GM23338 (cell line): ENCODE measurements at regions not wholly inside any gene's neighbourhood (a gene's known extent, or its start where the extent isn't known, plus 50 kb on each side); places are given as distances from the start of the nearest gene placed in this dataset.

ENCODE experiments used
- ATAC-seq: fragments of 200-7000 bp; cut with Tn5 transposase; 3 replicates; pipeline ENCODE4 v1.9.1; 2020
- DNase-seq: peaks from one replicate; pipeline ENCODE4 v3.0.0-alpha.2; 2015; ENCODE audit warnings: low spot score
- H2AFZ ChIP-seq: fragments of 200-600 bp; sonication (generic); 2 replicates; pipeline ENCODE4 v1.8.0; 2016; ENCODE audit warnings: antibody characterized with exemption, mild to moderate bottlenecking, moderate library complexity
- H3F3A ChIP-seq: fragments of 200-600 bp; sonication (generic); replicated peaks from 2 replicates; pipeline ENCODE4 v1.8.0; 2017; ENCODE audit warnings: antibody characterized with exemption, mixed run types, low read depth
- H3K27ac ChIP-seq: fragments of 200-600 bp; sonication (generic); 2 replicates; pipeline ENCODE4 v1.6.1; 2016; ENCODE audit warnings: low read depth
- H3K27me3 ChIP-seq: fragments of 200-600 bp; sonication (generic); 2 replicates; pipeline ENCODE4 v1.8.0; 2016; ENCODE audit warnings: mild to moderate bottlenecking, mixed run types, moderate library complexity; ENCODE audit not compliant: insufficient read depth
- H3K36me3 ChIP-seq: fragments of 200-600 bp; sonication (generic); 2 replicates; pipeline ENCODE4 v1.8.0; 2016; ENCODE audit warnings: mild to moderate bottlenecking; ENCODE audit not compliant: insufficient read depth
- H3K4me1 ChIP-seq: fragments of 200-600 bp; sonication (generic); 2 replicates; pipeline ENCODE4 v1.8.0; 2016; ENCODE audit warnings: mild to moderate bottlenecking, moderate library complexity; ENCODE audit not compliant: insufficient read depth
- H3K4me2 ChIP-seq: fragments of 200-600 bp; sonication (generic); 2 replicates; pipeline ENCODE4 v1.7.1; 2017; ENCODE audit warnings: mixed run types
- H3K4me3 ChIP-seq: fragments of 200-600 bp; sonication (generic); 2 replicates; pipeline ENCODE4 v1.6.1; 2016; ENCODE audit warnings: mixed run types
- H3K79me2 ChIP-seq: fragments of 200-600 bp; sonication (generic); replicated peaks from 2 replicates; pipeline ENCODE4 v1.8.0; 2017; ENCODE audit warnings: mild to moderate bottlenecking; ENCODE audit not compliant: insufficient read depth
- H3K9me2 ChIP-seq: fragments of 200-600 bp; sonication (generic); 2 replicates; pipeline ENCODE4 v1.8.0; 2017; ENCODE audit not compliant: insufficient read depth
- H4K20me1 ChIP-seq: fragments of 200-600 bp; sonication (generic); replicated peaks from 2 replicates; pipeline ENCODE4 v1.8.0; 2017; ENCODE audit warnings: mild to moderate bottlenecking; ENCODE audit not compliant: insufficient read depth
- H3K27ac Mint-ChIP-seq: 2 replicates; pipeline ENCODE4 v1.8.0; 2020; ENCODE audit warnings: inconsistent platforms, mild to moderate bottlenecking, moderate library complexity, mixed read lengths
- H3K27me3 Mint-ChIP-seq: 3 replicates; pipeline ENCODE4 v1.8.0; 2022; ENCODE audit warnings: low read depth, mild to moderate bottlenecking, moderate library complexity, mixed read lengths, inconsistent platforms; ENCODE audit not compliant: insufficient read depth, poor library complexity
- H3K36me3 Mint-ChIP-seq: 3 replicates; pipeline ENCODE4 v1.8.0; 2021; ENCODE audit warnings: low read depth, mild to moderate bottlenecking, inconsistent platforms, moderate library complexity, mixed read lengths
- H3K4me1 Mint-ChIP-seq: 3 replicates; pipeline ENCODE4 v1.8.0; 2020; ENCODE audit warnings: mild to moderate bottlenecking, inconsistent platforms, mixed read lengths
- H3K4me3 Mint-ChIP-seq: 3 replicates; pipeline ENCODE4 v1.8.0; 2021; ENCODE audit warnings: moderate library complexity, mild to moderate bottlenecking, inconsistent platforms, mixed read lengths
- H3K9me3 Mint-ChIP-seq: 3 replicates; pipeline ENCODE4 v1.8.0; 2020; ENCODE audit warnings: moderate library complexity, mild to moderate bottlenecking, inconsistent platforms, mixed read lengths
- CREB1 ChIP-seq: fragments of 250-450 bp; sonication (Bioruptor Pico); IDR thresholded peaks from 2 replicates; pipeline ENCODE4 v1.5.0; 2020; ENCODE audit warnings: low read depth, mild to moderate bottlenecking, moderate library complexity
- EZH2phosphoT487 ChIP-seq: fragments of 200-600 bp; sonication (generic); IDR thresholded peaks from one replicate; pipeline ENCODE4 v1.8.1; 2018; ENCODE audit warnings: antibody characterized with exemption; ENCODE audit not compliant: unreplicated experiment
- JUNB ChIP-seq: IDR thresholded peaks from one replicate; pipeline ENCODE4 v1.6.1; 2016; ENCODE audit warnings: antibody characterized with exemption; ENCODE audit not compliant: unreplicated experiment
- NANOG ChIP-seq: IDR thresholded peaks from 2 replicates; pipeline ENCODE4 v1.6.1; 2016; ENCODE audit warnings: antibody characterized with exemption, borderline replicate concordance
- POLR2AphosphoS5 ChIP-seq: IDR thresholded peaks from 2 replicates; pipeline ENCODE4 v1.6.1; 2016; ENCODE audit warnings: antibody characterized with exemption, low read depth
- STAT1 ChIP-seq: IDR thresholded peaks from one replicate; pipeline ENCODE4 v1.6.1; 2016; ENCODE audit warnings: antibody characterized with exemption; ENCODE audit not compliant: unreplicated experiment
- ZNF331 ChIP-seq: fragments of 250-450 bp; sonication (Bioruptor Pico); IDR thresholded peaks from 2 replicates; pipeline ENCODE4 v1.5.0; 2020; ENCODE audit warnings: low read depth, mild to moderate bottlenecking, moderate library complexity
- TF ChIP-seq, protein P1 (sequence below): fragments of 250-450 bp; sonication (Bioruptor Pico); IDR thresholded peaks from 2 replicates; pipeline ENCODE4 v1.5.0; 2020; ENCODE audit warnings: mild to moderate bottlenecking, moderate library complexity
- TF ChIP-seq, protein P2 (sequence below): IDR thresholded peaks from one replicate; pipeline ENCODE4 v1.6.1; 2018; ENCODE audit warnings: antibody characterized with exemption; ENCODE audit not compliant: unreplicated experiment

DNA sequence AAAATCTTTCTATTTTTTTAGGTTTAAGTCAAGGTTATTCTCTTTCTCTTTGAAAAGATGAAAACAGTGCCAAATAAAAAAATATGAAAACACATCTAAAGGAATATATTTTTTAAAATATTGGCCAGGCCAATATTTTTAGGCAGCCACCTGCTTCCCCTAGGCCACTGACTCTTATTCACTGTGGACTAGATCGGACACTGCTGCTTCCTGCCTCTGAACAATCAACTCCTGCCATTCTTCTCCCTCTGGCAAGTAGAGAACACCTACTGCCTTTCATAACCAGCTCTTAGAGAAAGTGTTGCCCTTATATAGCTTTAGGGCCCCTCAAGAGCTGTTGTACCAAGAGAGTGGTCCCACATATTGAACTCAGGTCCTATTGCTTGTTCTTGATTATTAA is 529.2 kb downstream of the RAPGEF2 start:
- peaks cover 3% of the 10 kb centered on the region for H3K27me3 Mint-ChIP-seq
- DNase-seq (no peak), ATAC-seq (no peak)
- no peaks in the 10 kb centered on the region for H3K36me3 Mint-ChIP-seq
- Histone ChIP-seq H3F3A (no peaks in the 10 kb centered on the region), H3K36me3 (no peaks in the 10 kb centered on the region), H3K27me3 (no peaks in the 10 kb centered on the region), H3K9me2 (no peaks in the 10 kb centered on the region), H3K4me1 (no peaks in the 10 kb centered on the region), H3K4me2 (no peak overlapping the region), H3K79me2 (no peaks in the 10 kb centered on the region), H4K20me1 (no peaks in the 10 kb centered on the region), H3K4me3 (no peak overlapping the region), H3K27ac (no peak overlapping the region), H2AFZ (no peak overlapping the region)
- H3K4me3 Mint-ChIP-seq, result no peak overlapping the region
- H3K9me3 Mint-ChIP-seq, result peaks cover 5% of the 10 kb centered on the region; the same call in 1 of the 3 replicates
- no peak overlapping the region for H3K27ac Mint-ChIP-seq
- no peaks in the 10 kb centered on the region for H3K4me1 Mint-ChIP-seq
- no peak for TF ChIP-seq NANOG
- TF ChIP-seq, protein P1, sequence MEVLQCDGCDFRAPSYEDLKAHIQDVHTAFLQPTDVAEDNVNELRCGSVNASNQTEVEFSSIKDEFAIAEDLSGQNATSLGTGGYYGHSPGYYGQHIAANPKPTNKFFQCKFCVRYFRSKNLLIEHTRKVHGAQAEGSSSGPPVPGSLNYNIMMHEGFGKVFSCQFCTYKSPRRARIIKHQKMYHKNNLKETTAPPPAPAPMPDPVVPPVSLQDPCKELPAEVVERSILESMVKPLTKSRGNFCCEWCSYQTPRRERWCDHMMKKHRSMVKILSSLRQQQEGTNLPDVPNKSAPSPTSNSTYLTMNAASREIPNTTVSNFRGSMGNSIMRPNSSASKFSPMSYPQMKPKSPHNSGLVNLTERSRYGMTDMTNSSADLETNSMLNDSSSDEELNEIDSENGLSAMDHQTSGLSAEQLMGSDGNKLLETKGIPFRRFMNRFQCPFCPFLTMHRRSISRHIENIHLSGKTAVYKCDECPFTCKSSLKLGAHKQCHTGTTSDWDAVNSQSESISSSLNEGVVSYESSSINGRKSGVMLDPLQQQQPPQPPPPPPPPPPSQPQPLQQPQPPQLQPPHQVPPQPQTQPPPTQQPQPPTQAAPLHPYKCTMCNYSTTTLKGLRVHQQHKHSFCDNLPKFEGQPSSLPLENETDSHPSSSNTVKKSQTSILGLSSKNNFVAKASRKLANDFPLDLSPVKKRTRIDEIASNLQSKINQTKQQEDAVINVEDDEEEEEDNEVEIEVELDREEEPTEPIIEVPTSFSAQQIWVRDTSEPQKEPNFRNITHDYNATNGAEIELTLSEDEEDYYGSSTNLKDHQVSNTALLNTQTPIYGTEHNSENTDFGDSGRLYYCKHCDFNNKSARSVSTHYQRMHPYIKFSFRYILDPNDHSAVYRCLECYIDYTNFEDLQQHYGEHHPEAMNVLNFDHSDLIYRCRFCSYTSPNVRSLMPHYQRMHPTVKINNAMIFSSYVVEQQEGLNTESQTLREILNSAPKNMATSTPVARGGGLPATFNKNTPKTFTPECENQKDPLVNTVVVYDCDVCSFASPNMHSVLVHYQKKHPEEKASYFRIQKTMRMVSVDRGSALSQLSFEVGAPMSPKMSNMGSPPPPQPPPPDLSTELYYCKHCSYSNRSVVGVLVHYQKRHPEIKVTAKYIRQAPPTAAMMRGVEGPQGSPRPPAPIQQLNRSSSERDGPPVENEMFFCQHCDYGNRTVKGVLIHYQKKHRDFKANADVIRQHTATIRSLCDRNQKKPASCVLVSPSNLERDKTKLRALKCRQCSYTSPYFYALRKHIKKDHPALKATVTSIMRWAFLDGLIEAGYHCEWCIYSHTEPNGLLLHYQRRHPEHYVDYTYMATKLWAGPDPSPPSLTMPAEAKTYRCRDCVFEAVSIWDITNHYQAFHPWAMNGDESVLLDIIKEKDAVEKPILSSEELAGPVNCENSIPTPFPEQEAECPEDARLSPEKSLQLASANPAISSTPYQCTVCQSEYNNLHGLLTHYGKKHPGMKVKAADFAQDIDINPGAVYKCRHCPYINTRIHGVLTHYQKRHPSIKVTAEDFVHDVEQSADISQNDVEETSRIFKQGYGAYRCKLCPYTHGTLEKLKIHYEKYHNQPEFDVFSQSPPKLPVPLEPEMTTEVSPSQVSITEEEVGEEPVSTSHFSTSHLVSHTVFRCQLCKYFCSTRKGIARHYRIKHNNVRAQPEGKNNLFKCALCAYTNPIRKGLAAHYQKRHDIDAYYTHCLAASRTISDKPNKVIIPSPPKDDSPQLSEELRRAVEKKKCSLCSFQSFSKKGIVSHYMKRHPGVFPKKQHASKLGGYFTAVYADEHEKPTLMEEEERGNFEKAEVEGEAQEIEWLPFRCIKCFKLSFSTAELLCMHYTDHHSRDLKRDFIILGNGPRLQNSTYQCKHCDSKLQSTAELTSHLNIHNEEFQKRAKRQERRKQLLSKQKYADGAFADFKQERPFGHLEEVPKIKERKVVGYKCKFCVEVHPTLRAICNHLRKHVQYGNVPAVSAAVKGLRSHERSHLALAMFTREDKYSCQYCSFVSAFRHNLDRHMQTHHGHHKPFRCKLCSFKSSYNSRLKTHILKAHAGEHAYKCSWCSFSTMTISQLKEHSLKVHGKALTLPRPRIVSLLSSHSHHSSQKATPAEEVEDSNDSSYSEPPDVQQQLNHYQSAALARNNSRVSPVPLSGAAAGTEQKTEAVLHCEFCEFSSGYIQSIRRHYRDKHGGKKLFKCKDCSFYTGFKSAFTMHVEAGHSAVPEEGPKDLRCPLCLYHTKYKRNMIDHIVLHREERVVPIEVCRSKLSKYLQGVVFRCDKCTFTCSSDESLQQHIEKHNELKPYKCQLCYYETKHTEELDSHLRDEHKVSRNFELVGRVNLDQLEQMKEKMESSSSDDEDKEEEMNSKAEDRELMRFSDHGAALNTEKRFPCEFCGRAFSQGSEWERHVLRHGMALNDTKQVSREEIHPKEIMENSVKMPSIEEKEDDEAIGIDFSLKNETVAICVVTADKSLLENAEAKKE (CRISPR knock-in tag), result no peak
- TF ChIP-seq STAT1, result no peak
- no peak for TF ChIP-seq JUNB
- TF ChIP-seq EZH2phosphoT487, result no peak
- TF ChIP-seq CREB1 (CRISPR knock-in tag), result no peak
- TF ChIP-seq, protein P2, sequence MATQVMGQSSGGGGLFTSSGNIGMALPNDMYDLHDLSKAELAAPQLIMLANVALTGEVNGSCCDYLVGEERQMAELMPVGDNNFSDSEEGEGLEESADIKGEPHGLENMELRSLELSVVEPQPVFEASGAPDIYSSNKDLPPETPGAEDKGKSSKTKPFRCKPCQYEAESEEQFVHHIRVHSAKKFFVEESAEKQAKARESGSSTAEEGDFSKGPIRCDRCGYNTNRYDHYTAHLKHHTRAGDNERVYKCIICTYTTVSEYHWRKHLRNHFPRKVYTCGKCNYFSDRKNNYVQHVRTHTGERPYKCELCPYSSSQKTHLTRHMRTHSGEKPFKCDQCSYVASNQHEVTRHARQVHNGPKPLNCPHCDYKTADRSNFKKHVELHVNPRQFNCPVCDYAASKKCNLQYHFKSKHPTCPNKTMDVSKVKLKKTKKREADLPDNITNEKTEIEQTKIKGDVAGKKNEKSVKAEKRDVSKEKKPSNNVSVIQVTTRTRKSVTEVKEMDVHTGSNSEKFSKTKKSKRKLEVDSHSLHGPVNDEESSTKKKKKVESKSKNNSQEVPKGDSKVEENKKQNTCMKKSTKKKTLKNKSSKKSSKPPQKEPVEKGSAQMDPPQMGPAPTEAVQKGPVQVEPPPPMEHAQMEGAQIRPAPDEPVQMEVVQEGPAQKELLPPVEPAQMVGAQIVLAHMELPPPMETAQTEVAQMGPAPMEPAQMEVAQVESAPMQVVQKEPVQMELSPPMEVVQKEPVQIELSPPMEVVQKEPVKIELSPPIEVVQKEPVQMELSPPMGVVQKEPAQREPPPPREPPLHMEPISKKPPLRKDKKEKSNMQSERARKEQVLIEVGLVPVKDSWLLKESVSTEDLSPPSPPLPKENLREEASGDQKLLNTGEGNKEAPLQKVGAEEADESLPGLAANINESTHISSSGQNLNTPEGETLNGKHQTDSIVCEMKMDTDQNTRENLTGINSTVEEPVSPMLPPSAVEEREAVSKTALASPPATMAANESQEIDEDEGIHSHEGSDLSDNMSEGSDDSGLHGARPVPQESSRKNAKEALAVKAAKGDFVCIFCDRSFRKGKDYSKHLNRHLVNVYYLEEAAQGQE, result no peak
- no peak for TF ChIP-seq ZNF331 (CRISPR knock-in tag)
- no peak for TF ChIP-seq POLR2AphosphoS5
